Right kidney (tissue), 1 donor: ENCODE measurements at regions not wholly inside any gene's neighbourhood (a gene's known extent, or its start where the extent isn't known, plus 50 kb on each side); places are given as distances from the start of the nearest gene placed in this dataset.

Source experiments
- DNase-seq: peaks from one replicate; pipeline ENCODE4 v3.0.0-alpha.2; 2016

- DNase-seq, result no peak
Measured at GRCh38 chr6:139828751-139829519, 454.5 kb upstream of the CITED2 start.

- DNase-seq, result no peak
Measured at GRCh38 chr6:139825935-139826374, 451.5 kb upstream of the CITED2 start.

- DNase-seq, result no peak
Measured at GRCh38 chr6:139824864-139825263, 450.4 kb upstream of the CITED2 start.

- DNase-seq, result no peak
Measured at GRCh38 chr6:139823808-139824126, 449.3 kb upstream of the CITED2 start.

GRCh38 chr6:139823099-139823807 lies 448.8 kb upstream of the CITED2 start:
- DNase-seq, result no peak

- DNase-seq, result no peak
Measured at GRCh38 chr6:139821676-139822223, 447.3 kb upstream of the CITED2 start.

GRCh38 chr6:139820210-139820609 lies 445.8 kb upstream of the CITED2 start:
- no peak for DNase-seq

- no peak for DNase-seq
Measured at GRCh38 chr6:139819776-139820175, 445.3 kb upstream of the CITED2 start.

- DNase-seq, result no peak
Measured at GRCh38 chr6:139812939-139813338, 438.5 kb upstream of the CITED2 start.

GRCh38 chr6:139801571-139802321 lies 427.3 kb upstream of the CITED2 start:
- DNase-seq, result no peak

- no peak for DNase-seq
Measured at GRCh38 chr6:139800837-139801236, 426.4 kb upstream of the CITED2 start.

GRCh38 chr6:139790527-139790926 lies 416.1 kb upstream of the CITED2 start:
- no peak for DNase-seq

- DNase-seq, result no peak
Measured at GRCh38 chr6:139784222-139784769, 409.8 kb upstream of the CITED2 start.

GRCh38 chr6:139779988-139780774 lies 405.7 kb upstream of the CITED2 start:
- DNase-seq, result no peak

GRCh38 chr6:139778688-139779087 lies 404.2 kb upstream of the CITED2 start:
- DNase-seq, result no peak

- no peak for DNase-seq
Measured at GRCh38 chr6:139778106-139778505, 403.7 kb upstream of the CITED2 start.

GRCh38 chr6:139777202-139777970 lies 402.9 kb upstream of the CITED2 start:
- DNase-seq, result no peak

- no peak for DNase-seq
Measured at GRCh38 chr6:139776041-139776440, 401.6 kb upstream of the CITED2 start.

- DNase-seq, result no peak
Measured at GRCh38 chr6:139768196-139768595, 393.7 kb upstream of the CITED2 start.

GRCh38 chr6:139766796-139767195 lies 392.3 kb upstream of the CITED2 start:
- DNase-seq, result no peak

- DNase-seq, result no peak
Measured at GRCh38 chr6:139765825-139766285, 391.4 kb upstream of the CITED2 start.
